NB4 (cell line): ENCODE measurements at regions not wholly inside any gene's neighbourhood (a gene's known extent, or its start where the extent isn't known, plus 50 kb on each side); places are given as distances from the start of the nearest gene placed in this dataset.

Experiments used
- CTCF ChIP-seq: IDR thresholded peaks from one replicate; pipeline ENCODE4 v1.5.1; 2012; ENCODE audit warnings: low read depth, low read length
- POLR2A ChIP-seq: IDR thresholded peaks from 2 replicates; pipeline ENCODE4 v1.6.1; 2011; ENCODE audit warnings: mild to moderate bottlenecking; ENCODE audit not compliant: insufficient read length; ENCODE audit errors: extremely low read depth

GRCh38 chr18:9048236-9048635 lies 54.3 kb upstream of the NDUFV2 start:
- TF ChIP-seq POLR2A (no peak), CTCF (no peak)
